ENCODE measurements at regions not wholly inside any gene's neighbourhood (a gene's known extent, or its start where the extent isn't known, plus 50 kb on each side); places are given as distances from the start of the nearest gene placed in this dataset.

DNA sequence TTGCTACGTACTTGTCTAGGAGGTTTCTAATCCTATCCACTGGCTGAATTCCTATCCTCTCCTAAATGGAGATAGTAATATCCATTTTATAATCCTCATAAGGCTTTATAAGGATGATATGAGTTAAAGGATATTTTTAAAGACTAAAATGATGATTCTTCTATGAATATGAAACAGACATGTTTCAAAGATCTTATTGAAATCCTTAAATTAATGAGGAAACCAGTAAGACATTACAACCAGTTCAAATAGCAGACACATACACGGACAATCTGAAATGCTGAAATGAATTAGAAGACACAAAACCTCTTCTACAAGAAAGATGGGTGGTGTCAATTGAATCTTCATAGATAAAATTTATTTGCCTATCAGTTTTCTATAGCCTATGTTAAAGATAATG is 132.9 kb upstream of the ANK3 start:
- peaks cover 4% of the 10 kb centered on the region in 2 donors for H3K9me3 Mint-ChIP-seq
- H3K4me3 ChIP-seq (ENCODE audit: low read length), result no peak overlapping the region
- H3K27ac ChIP-seq (ENCODE audit: low read length), result no peak overlapping the region
- H3K36me3 Mint-ChIP-seq, result no peaks in the 10 kb centered on the region
- H3K4me1 Mint-ChIP-seq, result no peaks in the 10 kb centered on the region
- H3K27ac Mint-ChIP-seq, result no peak overlapping the region
- DNase-seq (no peak), ATAC-seq (no peak)
- H3K27me3 Mint-ChIP-seq (ENCODE audit: low read depth in 2 of 2), result no peaks in the 10 kb centered on the region
- WGBS (ENCODE audit: insufficient coverage), result no CpG with 5 or more reads among the region's 2 CpGs
- H3K4me1 ChIP-seq (ENCODE audit: control insufficient read depth, insufficient read depth, low read length), result no peaks in the 10 kb centered on the region
- H3K4me3 Mint-ChIP-seq, result no peak overlapping the region
- intact Hi-C loops (cut with micrococcal nuclease), result no loop called here
- no peaks in the 10 kb centered on the region for H3K36me3 ChIP-seq (ENCODE audit: control insufficient read depth, insufficient read depth, low read length)
- H3K9me3 ChIP-seq (ENCODE audit: control insufficient read depth, insufficient read depth, low read length), result no peaks in the 10 kb centered on the region
- no peaks in the 10 kb centered on the region for H3K27me3 ChIP-seq (ENCODE audit: control insufficient read depth, insufficient read depth, low read length)
- TF ChIP-seq, protein P1, sequence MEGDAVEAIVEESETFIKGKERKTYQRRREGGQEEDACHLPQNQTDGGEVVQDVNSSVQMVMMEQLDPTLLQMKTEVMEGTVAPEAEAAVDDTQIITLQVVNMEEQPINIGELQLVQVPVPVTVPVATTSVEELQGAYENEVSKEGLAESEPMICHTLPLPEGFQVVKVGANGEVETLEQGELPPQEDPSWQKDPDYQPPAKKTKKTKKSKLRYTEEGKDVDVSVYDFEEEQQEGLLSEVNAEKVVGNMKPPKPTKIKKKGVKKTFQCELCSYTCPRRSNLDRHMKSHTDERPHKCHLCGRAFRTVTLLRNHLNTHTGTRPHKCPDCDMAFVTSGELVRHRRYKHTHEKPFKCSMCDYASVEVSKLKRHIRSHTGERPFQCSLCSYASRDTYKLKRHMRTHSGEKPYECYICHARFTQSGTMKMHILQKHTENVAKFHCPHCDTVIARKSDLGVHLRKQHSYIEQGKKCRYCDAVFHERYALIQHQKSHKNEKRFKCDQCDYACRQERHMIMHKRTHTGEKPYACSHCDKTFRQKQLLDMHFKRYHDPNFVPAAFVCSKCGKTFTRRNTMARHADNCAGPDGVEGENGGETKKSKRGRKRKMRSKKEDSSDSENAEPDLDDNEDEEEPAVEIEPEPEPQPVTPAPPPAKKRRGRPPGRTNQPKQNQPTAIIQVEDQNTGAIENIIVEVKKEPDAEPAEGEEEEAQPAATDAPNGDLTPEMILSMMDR (IDR thresholded peaks at IDR 0.05), result no peak

DNA sequence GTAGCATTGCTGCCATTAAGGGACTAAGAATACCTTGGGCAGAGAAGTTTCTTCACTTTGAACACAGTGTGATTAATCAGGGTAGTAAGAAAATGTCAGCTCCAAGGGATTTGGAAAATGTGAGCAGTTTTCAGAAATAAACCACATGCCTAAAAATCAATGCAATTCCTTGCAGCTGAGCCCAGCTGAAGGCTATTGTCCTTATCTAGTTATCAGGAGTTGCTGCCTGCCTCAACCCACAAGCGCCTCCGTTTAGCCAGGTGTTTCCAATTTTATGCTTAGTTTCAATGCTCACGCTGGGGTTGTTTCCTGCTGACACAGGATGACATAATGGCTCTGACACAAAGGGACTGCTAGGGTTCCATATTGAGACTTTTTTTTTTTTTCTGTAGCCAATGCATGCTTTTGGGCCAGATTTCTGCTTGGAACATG is 132.3 kb upstream of the ANK3 start:
- H3K27me3 Mint-ChIP-seq (ENCODE audit: low read depth in 2 of 2), result no peaks in the 10 kb centered on the region
- 28% methylated on average over 3 of the region's 3 CpGs for WGBS (ENCODE audit: insufficient coverage)
- Histone ChIP-seq H3K27ac (ENCODE audit: low read length) (no peak overlapping the region), H3K9me3 (ENCODE audit: control insufficient read depth, insufficient read depth, low read length) (no peaks in the 10 kb centered on the region), H3K4me1 (ENCODE audit: control insufficient read depth, insufficient read depth, low read length) (no peaks in the 10 kb centered on the region), H3K27me3 (ENCODE audit: control insufficient read depth, insufficient read depth, low read length) (no peaks in the 10 kb centered on the region), H3K4me3 (ENCODE audit: low read length) (no peak overlapping the region), H3K36me3 (ENCODE audit: control insufficient read depth, insufficient read depth, low read length) (no peaks in the 10 kb centered on the region)
- H3K4me3 Mint-ChIP-seq, result no peak overlapping the region
- no peak overlapping the region for H3K27ac Mint-ChIP-seq
- ATAC-seq, result no peak
- H3K36me3 Mint-ChIP-seq, result no peaks in the 10 kb centered on the region
- DNase-seq, result no peak
- peaks cover 4% of the 10 kb centered on the region in 2 donors for H3K9me3 Mint-ChIP-seq
- no peaks in the 10 kb centered on the region for H3K4me1 Mint-ChIP-seq
- intact Hi-C loops (cut with micrococcal nuclease), result no loop called here
- TF ChIP-seq, protein P1 (IDR thresholded peaks at IDR 0.05), result no peak

DNA sequence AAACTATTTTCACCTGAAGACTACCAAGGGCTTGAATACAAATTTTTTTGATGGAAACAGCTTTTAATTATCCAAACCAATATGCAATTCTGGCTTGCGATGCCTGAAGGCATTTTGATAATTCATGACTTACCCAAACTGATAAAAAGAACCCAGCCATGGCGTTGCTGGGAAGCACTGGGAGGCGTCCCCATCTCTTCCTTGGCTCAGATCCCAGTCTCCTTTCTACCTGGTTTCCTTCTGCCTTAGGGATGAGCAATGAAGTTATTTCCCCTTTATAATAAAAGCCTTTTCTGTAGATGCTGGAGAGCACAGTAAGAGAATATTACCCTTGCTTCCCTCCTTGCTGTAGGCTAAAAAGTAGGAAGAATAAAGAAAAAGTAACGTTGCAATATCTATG is 129.1 kb upstream of the ANK3 start:
- DNase-seq, result no peak
- Mint-ChIP-seq H3K9me3 (peaks cover under 1 to 1% of the 10 kb centered on the region in 2 donors), H3K27ac (no peak overlapping the region), H3K36me3 (no peaks in the 10 kb centered on the region), H3K4me3 (no peak overlapping the region), H3K4me1 (no peaks in the 10 kb centered on the region), H3K27me3 (ENCODE audit: low read depth in 2 of 2) (no peaks in the 10 kb centered on the region)
- Histone ChIP-seq H3K27me3 (ENCODE audit: control insufficient read depth, insufficient read depth, low read length) (no peaks in the 10 kb centered on the region), H3K9me3 (ENCODE audit: control insufficient read depth, insufficient read depth, low read length) (no peaks in the 10 kb centered on the region), H3K4me3 (ENCODE audit: low read length) (no peak overlapping the region), H3K36me3 (ENCODE audit: control insufficient read depth, insufficient read depth, low read length) (no peaks in the 10 kb centered on the region), H3K4me1 (ENCODE audit: control insufficient read depth, insufficient read depth, low read length) (no peaks in the 10 kb centered on the region), H3K27ac (ENCODE audit: low read length) (no peak overlapping the region)
- intact Hi-C loops (cut with micrococcal nuclease), result no loop called here
- no peak for ATAC-seq
- WGBS (ENCODE audit: insufficient coverage), result 83% methylated on average over 4 of the region's 4 CpGs
- TF ChIP-seq, protein P1 (IDR thresholded peaks at IDR 0.05), result no peak

DNA sequence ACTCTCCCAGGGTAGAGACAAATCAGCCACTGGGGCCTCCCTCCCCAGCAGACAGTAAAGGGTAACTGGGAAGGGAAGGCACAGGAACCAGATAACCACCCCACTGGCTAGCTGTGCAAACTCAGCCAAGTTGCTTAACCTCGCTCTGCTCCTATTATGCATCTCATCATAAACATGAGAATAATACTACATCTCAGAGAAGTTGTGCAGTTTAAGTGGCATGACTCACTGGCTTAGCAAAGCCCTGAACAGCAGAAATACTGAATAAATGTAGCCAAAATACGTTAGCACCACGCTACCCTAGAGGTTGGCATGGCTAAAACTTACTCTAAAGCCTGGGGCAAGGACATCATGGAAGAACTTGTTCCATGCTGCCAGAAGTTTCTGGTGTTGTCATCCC is 128.1 kb upstream of the ANK3 start:
- intact Hi-C loops (cut with micrococcal nuclease), result no loop called here
- Mint-ChIP-seq H3K36me3 (no peaks in the 10 kb centered on the region), H3K4me3 (no peak overlapping the region), H3K27ac (no peak overlapping the region), H3K27me3 (ENCODE audit: low read depth in 2 of 2) (no peaks in the 10 kb centered on the region), H3K9me3 (no peaks in the 10 kb centered on the region), H3K4me1 (no peaks in the 10 kb centered on the region)
- no peak for ATAC-seq
- no peak overlapping the region for H3K4me3 ChIP-seq (ENCODE audit: low read length)
- no peaks in the 10 kb centered on the region for H3K36me3 ChIP-seq (ENCODE audit: control insufficient read depth, insufficient read depth, low read length)
- DNase-seq, result no peak
- H3K27ac ChIP-seq (ENCODE audit: low read length), result no peak overlapping the region
- TF ChIP-seq, protein P1 (IDR thresholded peaks at IDR 0.05), result no peak
- no peaks in the 10 kb centered on the region for H3K27me3 ChIP-seq (ENCODE audit: control insufficient read depth, insufficient read depth, low read length)
- H3K9me3 ChIP-seq (ENCODE audit: control insufficient read depth, insufficient read depth, low read length), result no peaks in the 10 kb centered on the region
- H3K4me1 ChIP-seq (ENCODE audit: control insufficient read depth, insufficient read depth, low read length), result no peaks in the 10 kb centered on the region
- 88% methylated on average over 3 of the region's 3 CpGs for WGBS (ENCODE audit: insufficient coverage)

All from natural killer cell (primary cell).